ENCODE measurements at regions not wholly inside any gene's neighbourhood (a gene's known extent, or its start where the extent isn't known, plus 50 kb on each side); places are given as distances from the start of the nearest gene placed in this dataset.

GRCh38 chr1:78426408-78426807 lies 64.4 kb upstream of the PTGFR start:
- TF ChIP-seq CTCF (IDR thresholded peaks at IDR 0.05; ENCODE audit: low read depth, low read length) = no peak
- no peak for TF ChIP-seq EZH2phosphoT487 (IDR thresholded peaks at IDR 0.05; ENCODE audit: low read depth)

Data from OCI-LY3 (cell line).